ENCODE measurements at regions not wholly inside any gene's neighbourhood (a gene's known extent, or its start where the extent isn't known, plus 50 kb on each side); places are given as distances from the start of the nearest gene placed in this dataset.

DNA sequence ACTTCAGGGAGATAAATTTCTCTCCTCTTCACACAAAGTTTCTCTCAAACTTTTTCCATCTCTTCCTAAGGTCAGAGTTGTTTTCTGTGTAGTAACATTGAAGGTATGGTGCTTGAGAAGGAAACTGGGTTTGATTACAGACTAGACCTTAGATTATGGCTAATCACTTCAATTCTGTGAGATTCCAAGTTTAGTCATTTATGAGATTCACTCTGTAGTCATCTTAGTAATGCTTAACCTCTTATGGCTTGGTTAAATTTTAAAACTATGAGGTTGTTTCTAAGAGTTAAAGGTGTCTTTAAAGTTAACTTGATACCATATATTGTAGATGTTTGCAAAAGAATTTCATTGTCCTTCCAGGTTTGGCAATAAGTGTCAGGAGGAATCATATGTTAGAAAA is 1092.2 kb downstream of the KCNT2 start:
- Histone ChIP-seq H3K4me2 (ENCODE audit: low read depth, low read length, poor library complexity, severe bottlenecking) (no peak overlapping the region), H3K9ac (ENCODE audit: low read length) (no peak overlapping the region), H3K9me3 (ENCODE audit: low read length) (peaks cover 14% of the 10 kb centered on the region), H3K36me3 (ENCODE audit: insufficient read depth, low read length) (no peaks in the 10 kb centered on the region), H2AFZ (ENCODE audit: low read length) (no peak overlapping the region), H3K9me2 (replicated peaks; ENCODE audit: insufficient read depth, low read length) (no peaks in the 10 kb centered on the region), H3K4me3 (ENCODE audit: low read length) (no peak overlapping the region), H3K4me1 (ENCODE audit: low read length) (no peaks in the 10 kb centered on the region), H3K79me2 (ENCODE audit: low read length) (no peaks in the 10 kb centered on the region), H4K20me1 (ENCODE audit: insufficient read depth, low read depth, low read length) (no peaks in the 10 kb centered on the region), H3K27me3 (ENCODE audit: low read length) (no peaks in the 10 kb centered on the region), H3K27ac (ENCODE audit: low read length) (no peak overlapping the region)
- DNase-seq = no peak

DNA sequence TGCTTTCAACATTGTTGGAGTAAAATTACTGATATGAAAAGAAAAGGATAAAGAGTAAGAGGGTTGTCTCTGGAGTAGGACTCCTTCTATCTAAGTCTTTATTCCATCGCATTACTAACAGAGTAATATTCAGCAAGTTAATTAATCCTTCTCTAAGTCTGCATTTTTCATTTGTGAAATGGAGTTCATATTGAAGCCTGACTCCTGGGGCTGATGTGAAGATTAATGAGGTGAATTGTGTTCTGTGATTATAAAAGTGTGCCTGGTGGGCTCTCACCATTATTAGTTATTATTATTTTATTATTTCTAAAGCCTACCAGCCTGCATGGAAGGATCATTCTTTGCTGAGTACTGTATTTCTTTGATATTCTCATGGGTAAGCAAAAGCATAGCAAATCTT is 1096.7 kb downstream of the KCNT2 start:
- H3K27me3 ChIP-seq (ENCODE audit: low read length) = no peaks in the 10 kb centered on the region
- no peak overlapping the region for H3K9ac ChIP-seq (ENCODE audit: low read length)
- DNase-seq = no peak
- no peaks in the 10 kb centered on the region for H3K36me3 ChIP-seq (ENCODE audit: insufficient read depth, low read length)
- no peak overlapping the region for H3K4me3 ChIP-seq (ENCODE audit: low read length)
- H3K79me2 ChIP-seq (ENCODE audit: low read length) = no peaks in the 10 kb centered on the region
- peaks cover 22% of the 10 kb centered on the region for H3K9me3 ChIP-seq (ENCODE audit: low read length)
- no peaks in the 10 kb centered on the region for H4K20me1 ChIP-seq (ENCODE audit: insufficient read depth, low read depth, low read length)
- H3K9me2 ChIP-seq (replicated peaks; ENCODE audit: insufficient read depth, low read length) = no peaks in the 10 kb centered on the region
- H3K27ac ChIP-seq (ENCODE audit: low read length) = no peak overlapping the region
- H3K4me2 ChIP-seq (ENCODE audit: low read depth, low read length, poor library complexity, severe bottlenecking) = no peak overlapping the region
- no peak overlapping the region for H2AFZ ChIP-seq (ENCODE audit: low read length)
- H3K4me1 ChIP-seq (ENCODE audit: low read length) = no peaks in the 10 kb centered on the region

DNA sequence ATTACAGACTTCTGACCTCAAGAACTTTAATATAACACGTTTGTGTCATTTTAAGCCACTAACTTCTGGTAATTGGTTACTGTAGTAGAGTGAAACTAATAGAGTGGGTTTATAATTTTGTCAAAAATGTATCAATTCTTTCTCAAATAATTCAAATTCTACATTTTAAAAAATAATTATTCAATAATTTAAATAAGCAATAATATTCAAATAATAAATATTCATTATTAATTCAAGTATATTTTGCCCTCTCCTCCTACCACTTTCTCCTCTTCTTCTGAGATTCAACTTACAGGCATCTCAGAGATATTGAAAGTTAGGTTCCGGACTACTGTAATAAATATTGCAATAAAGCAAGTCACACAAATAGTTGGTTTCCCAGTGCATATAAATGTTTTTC is 1107.1 kb downstream of the KCNT2 start:
- Histone ChIP-seq H3K4me3 (ENCODE audit: low read length) (no peak overlapping the region), H3K9me2 (replicated peaks; ENCODE audit: insufficient read depth, low read length) (no peaks in the 10 kb centered on the region), H2AFZ (ENCODE audit: low read length) (no peak overlapping the region), H3K79me2 (ENCODE audit: low read length) (no peaks in the 10 kb centered on the region), H3K27ac (ENCODE audit: low read length) (no peak overlapping the region), H3K27me3 (ENCODE audit: low read length) (no peaks in the 10 kb centered on the region), H3K9me3 (ENCODE audit: low read length) (peaks cover 5% of the 10 kb centered on the region), H3K9ac (ENCODE audit: low read length) (no peak overlapping the region), H4K20me1 (ENCODE audit: insufficient read depth, low read depth, low read length) (no peaks in the 10 kb centered on the region), H3K4me2 (ENCODE audit: low read depth, low read length, poor library complexity, severe bottlenecking) (no peak overlapping the region), H3K4me1 (ENCODE audit: low read length) (no peaks in the 10 kb centered on the region), H3K36me3 (ENCODE audit: insufficient read depth, low read length) (no peaks in the 10 kb centered on the region)
- no peak for DNase-seq

DNA sequence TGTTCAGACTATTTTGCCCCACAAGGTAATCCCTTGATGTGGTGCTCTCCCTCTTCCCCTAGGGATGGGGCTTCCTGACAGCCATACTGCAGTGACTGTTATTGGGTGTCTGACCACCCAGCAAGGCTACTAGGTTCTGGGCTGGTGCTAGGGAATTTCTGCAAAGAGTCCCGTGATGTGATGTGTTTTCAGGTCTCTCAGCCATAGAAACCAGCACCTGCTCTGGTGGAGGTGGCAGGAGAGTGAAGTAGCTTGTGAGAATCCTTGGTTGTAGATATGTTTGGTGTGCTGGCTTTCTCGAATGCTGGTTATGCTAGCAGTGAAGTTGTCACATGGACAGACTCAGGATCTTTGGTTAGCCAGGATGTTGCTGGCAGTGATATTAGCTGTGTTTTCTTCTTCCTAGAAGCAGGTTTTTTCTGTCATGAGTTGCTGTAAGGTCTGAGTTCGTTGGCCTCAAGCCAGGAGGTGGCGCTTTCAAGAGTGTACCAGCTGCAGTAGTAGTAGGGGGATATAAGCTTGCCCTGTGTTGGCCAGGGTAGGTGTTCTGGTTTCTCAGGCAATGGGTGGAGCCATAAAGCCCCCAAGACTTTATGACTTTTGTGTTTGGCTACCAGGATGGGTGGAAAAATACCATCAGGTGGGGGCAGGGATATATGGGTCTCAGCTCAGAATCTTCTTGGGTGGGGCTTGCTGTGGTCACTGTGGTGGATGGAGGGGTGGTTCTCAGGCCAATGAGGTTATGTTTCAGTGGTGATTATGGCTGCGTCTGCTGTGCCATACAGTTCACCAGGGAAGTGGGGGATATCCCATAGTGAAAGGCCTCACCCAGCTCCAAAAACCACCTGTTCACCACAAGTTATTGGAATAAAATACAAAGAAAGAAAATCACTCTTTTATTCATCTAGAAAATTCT is 1112.3 kb downstream of the KCNT2 start:
- H3K4me2 ChIP-seq (ENCODE audit: low read depth, low read length, poor library complexity, severe bottlenecking) = no peak overlapping the region
- peaks cover 20% of the 10 kb centered on the region for H3K9me3 ChIP-seq (ENCODE audit: low read length)
- H3K4me1 ChIP-seq (ENCODE audit: low read length) = no peaks in the 10 kb centered on the region
- no peaks in the 10 kb centered on the region for H3K79me2 ChIP-seq (ENCODE audit: low read length)
- H3K27me3 ChIP-seq (ENCODE audit: low read length) = no peaks in the 10 kb centered on the region
- H4K20me1 ChIP-seq (ENCODE audit: insufficient read depth, low read depth, low read length) = no peaks in the 10 kb centered on the region
- H3K36me3 ChIP-seq (ENCODE audit: insufficient read depth, low read length) = no peaks in the 10 kb centered on the region
- no peaks in the 10 kb centered on the region for H3K9me2 ChIP-seq (replicated peaks; ENCODE audit: insufficient read depth, low read length)
- no peak overlapping the region for H3K4me3 ChIP-seq (ENCODE audit: low read length)
- H3K27ac ChIP-seq (ENCODE audit: low read length) = no peak overlapping the region
- H2AFZ ChIP-seq (ENCODE audit: low read length) = no peak overlapping the region
- no peak for DNase-seq
- H3K9ac ChIP-seq (ENCODE audit: low read length) = no peak overlapping the region

DNA sequence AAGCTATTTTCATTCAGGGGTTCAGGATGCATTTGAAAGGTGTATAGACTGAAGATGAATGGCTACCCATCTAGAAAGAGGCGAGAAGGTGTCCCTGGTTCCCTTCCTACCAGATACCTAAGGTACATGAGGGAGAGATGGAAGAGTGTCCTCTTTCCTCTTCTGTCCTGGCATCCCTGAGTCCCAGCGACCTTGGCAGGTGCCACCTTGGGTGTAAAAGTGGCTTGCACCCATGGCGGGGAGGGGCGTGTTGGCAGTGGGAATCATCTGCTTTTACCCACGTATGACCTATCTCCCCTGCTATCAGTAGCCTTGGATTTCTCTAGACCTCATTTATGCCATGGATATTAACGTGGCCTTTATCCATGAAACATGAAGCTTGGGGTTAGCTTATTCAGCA is 1126.1 kb downstream of the KCNT2 start:
- Histone ChIP-seq H3K27me3 (ENCODE audit: low read length) (no peaks in the 10 kb centered on the region), H2AFZ (ENCODE audit: low read length) (no peak overlapping the region), H3K9ac (ENCODE audit: low read length) (no peak overlapping the region), H3K79me2 (ENCODE audit: low read length) (no peaks in the 10 kb centered on the region), H3K4me3 (ENCODE audit: low read length) (no peak overlapping the region), H3K4me2 (ENCODE audit: low read depth, low read length, poor library complexity, severe bottlenecking) (no peak overlapping the region), H3K27ac (ENCODE audit: low read length) (no peak overlapping the region), H3K9me2 (replicated peaks; ENCODE audit: insufficient read depth, low read length) (no peaks in the 10 kb centered on the region; the same call in 1 of the 2 replicates), H3K9me3 (ENCODE audit: low read length) (peaks cover 13% of the 10 kb centered on the region), H3K4me1 (ENCODE audit: low read length) (no peaks in the 10 kb centered on the region), H4K20me1 (ENCODE audit: insufficient read depth, low read depth, low read length) (no peaks in the 10 kb centered on the region), H3K36me3 (ENCODE audit: insufficient read depth, low read length) (no peaks in the 10 kb centered on the region)
- no peak for DNase-seq

DNA sequence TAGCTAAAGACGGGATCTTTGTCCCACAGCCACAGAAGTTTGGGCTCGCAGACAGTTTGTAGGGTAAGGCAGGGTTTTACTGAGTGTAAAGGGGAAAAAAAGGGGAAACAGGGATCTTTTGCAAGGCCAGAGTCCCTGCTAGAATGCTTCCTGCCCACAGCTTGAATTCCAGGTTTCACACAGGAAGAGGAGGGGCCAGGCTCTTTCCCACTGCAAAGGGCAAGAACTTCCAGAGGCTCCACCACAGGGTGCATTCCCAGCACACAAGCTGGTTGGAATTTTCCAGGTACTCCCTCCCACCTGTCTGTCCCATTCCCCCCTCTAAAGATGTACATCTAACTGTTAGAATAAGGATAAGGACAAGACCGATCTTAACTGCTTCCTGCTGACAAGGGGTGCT is 1126.9 kb downstream of the KCNT2 start:
- H3K79me2 ChIP-seq (ENCODE audit: low read length) = no peaks in the 10 kb centered on the region
- no peak overlapping the region for H3K4me3 ChIP-seq (ENCODE audit: low read length)
- H3K27ac ChIP-seq (ENCODE audit: low read length) = no peak overlapping the region
- no peaks in the 10 kb centered on the region; the same call in 1 of the 2 replicates for H3K9me2 ChIP-seq (replicated peaks; ENCODE audit: insufficient read depth, low read length)
- no peaks in the 10 kb centered on the region for H3K27me3 ChIP-seq (ENCODE audit: low read length)
- H3K36me3 ChIP-seq (ENCODE audit: insufficient read depth, low read length) = no peaks in the 10 kb centered on the region
- no peak overlapping the region for H2AFZ ChIP-seq (ENCODE audit: low read length)
- no peak overlapping the region for H3K9ac ChIP-seq (ENCODE audit: low read length)
- H3K9me3 ChIP-seq (ENCODE audit: low read length) = peaks cover 8% of the 10 kb centered on the region
- H4K20me1 ChIP-seq (ENCODE audit: insufficient read depth, low read depth, low read length) = no peaks in the 10 kb centered on the region
- H3K4me1 ChIP-seq (ENCODE audit: low read length) = no peaks in the 10 kb centered on the region
- no peak overlapping the region for H3K4me2 ChIP-seq (ENCODE audit: low read depth, low read length, poor library complexity, severe bottlenecking)
- DNase-seq = no peak

DNA sequence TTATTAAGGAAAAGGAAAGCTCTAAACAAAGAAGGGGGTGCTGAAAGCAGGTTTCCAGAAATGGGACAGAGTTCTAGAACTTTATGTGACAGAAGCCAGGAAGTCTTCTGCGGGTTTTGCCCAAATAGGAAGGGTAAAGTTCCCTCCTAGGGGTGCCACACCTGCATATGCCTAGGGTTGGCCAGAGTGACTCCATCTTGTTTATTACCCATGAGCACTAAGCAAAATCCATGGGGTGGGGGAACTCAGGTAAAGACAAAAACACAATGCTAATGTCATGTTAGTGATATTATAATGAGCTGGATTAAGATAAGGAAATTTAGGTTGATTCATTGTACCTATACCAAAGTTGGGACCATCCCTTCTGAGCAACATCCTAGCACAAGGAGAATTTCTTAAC is 1132.7 kb downstream of the KCNT2 start:
- no peak overlapping the region for H3K4me2 ChIP-seq (ENCODE audit: low read depth, low read length, poor library complexity, severe bottlenecking)
- no peaks in the 10 kb centered on the region for H3K36me3 ChIP-seq (ENCODE audit: insufficient read depth, low read length)
- H3K4me1 ChIP-seq (ENCODE audit: low read length) = no peaks in the 10 kb centered on the region
- H3K9ac ChIP-seq (ENCODE audit: low read length) = no peak overlapping the region
- H3K4me3 ChIP-seq (ENCODE audit: low read length) = no peak overlapping the region
- no peaks in the 10 kb centered on the region for H3K79me2 ChIP-seq (ENCODE audit: low read length)
- no peak overlapping the region for H3K27ac ChIP-seq (ENCODE audit: low read length)
- no peak overlapping the region for H2AFZ ChIP-seq (ENCODE audit: low read length)
- H4K20me1 ChIP-seq (ENCODE audit: insufficient read depth, low read depth, low read length) = no peaks in the 10 kb centered on the region
- no peaks in the 10 kb centered on the region for H3K27me3 ChIP-seq (ENCODE audit: low read length)
- H3K9me2 ChIP-seq (replicated peaks; ENCODE audit: insufficient read depth, low read length) = no peaks in the 10 kb centered on the region; the same call in 1 of the 2 replicates
- peaks cover 23% of the 10 kb centered on the region for H3K9me3 ChIP-seq (ENCODE audit: low read length)
- DNase-seq = no peak

DNA sequence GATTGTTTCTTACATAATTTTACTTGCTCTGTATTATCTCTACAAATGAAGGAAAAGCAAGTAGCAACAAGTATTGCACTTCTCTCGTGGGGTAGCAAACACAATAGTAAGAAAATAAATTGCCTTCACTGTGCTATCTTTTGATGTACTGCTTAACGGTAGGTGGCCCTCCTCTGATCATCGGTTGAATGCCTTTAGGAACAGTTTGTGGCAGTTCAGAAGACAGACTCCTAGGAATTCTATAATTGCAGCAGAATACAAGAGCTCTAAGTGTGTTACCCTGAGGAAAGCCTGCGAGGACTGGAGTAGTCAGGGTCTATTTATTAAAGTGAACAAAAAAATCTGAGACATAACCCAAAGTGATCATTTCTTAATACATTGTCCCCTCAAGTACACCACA is 1135.9 kb downstream of the KCNT2 start:
- H3K9ac ChIP-seq (ENCODE audit: low read length) = no peak overlapping the region
- H3K27ac ChIP-seq (ENCODE audit: low read length) = no peak overlapping the region
- H3K9me2 ChIP-seq (replicated peaks; ENCODE audit: insufficient read depth, low read length) = no peaks in the 10 kb centered on the region
- H2AFZ ChIP-seq (ENCODE audit: low read length) = no peak overlapping the region
- H3K4me2 ChIP-seq (ENCODE audit: low read depth, low read length, poor library complexity, severe bottlenecking) = no peak overlapping the region
- H3K4me3 ChIP-seq (ENCODE audit: low read length) = no peak overlapping the region
- H3K27me3 ChIP-seq (ENCODE audit: low read length) = no peaks in the 10 kb centered on the region
- no peak for DNase-seq
- H3K36me3 ChIP-seq (ENCODE audit: insufficient read depth, low read length) = no peaks in the 10 kb centered on the region
- H4K20me1 ChIP-seq (ENCODE audit: insufficient read depth, low read depth, low read length) = no peaks in the 10 kb centered on the region
- no peaks in the 10 kb centered on the region for H3K4me1 ChIP-seq (ENCODE audit: low read length)
- no peaks in the 10 kb centered on the region for H3K79me2 ChIP-seq (ENCODE audit: low read length)
- H3K9me3 ChIP-seq (ENCODE audit: low read length) = peaks cover 33% of the 10 kb centered on the region

All from Karpas-422 (cell line).